RWPE2 (cell line): ENCODE measurements at regions not wholly inside any gene's neighbourhood (a gene's known extent, or its start where the extent isn't known, plus 50 kb on each side); places are given as distances from the start of the nearest gene placed in this dataset.
A peak's percentile ranks its signal among the peaks of the same experiment; 100 is the strongest.
"Not testable (repeated sequence)": the region's sequence is repeated elsewhere in the genome, so short reads cannot be mapped to it uniquely, and the experiment has no call there.

ENCODE experiments used
- ATAC-seq: fragments of 200-7000 bp; cut with Tn5 transposase; 3 replicates; pipeline ENCODE4 v1.9.1; 2021; ENCODE audit warnings: low read depth
- DNase-seq: peaks from one replicate; pipeline ENCODE4 v3.0.0-alpha.2; 2020; ENCODE audit warnings: low spot score
- H3K27ac ChIP-seq: fragments of 450-650 bp; 2 replicates; pipeline ENCODE4 v1.5.1; 2017; ENCODE audit warnings: mild to moderate bottlenecking; ENCODE audit not compliant: poor library complexity, severe bottlenecking
- H3K27me3 ChIP-seq: fragments of 250-450 bp; sonication (Bioruptor Pico); 2 replicates; pipeline ENCODE4 v1.5.1; 2021; ENCODE audit warnings: mild to moderate bottlenecking, moderate library complexity; ENCODE audit not compliant: insufficient read depth, poor library complexity, severe bottlenecking
- H3K36me3 ChIP-seq: fragments of 250-450 bp; sonication (Bioruptor Pico); 2 replicates; pipeline ENCODE4 v1.5.1; 2020; ENCODE audit warnings: low read depth, mild to moderate bottlenecking, moderate library complexity
- H3K4me1 ChIP-seq: fragments of 250-450 bp; sonication (Bioruptor Pico); 2 replicates; pipeline ENCODE4 v1.5.1; 2021; ENCODE audit warnings: mild to moderate bottlenecking, moderate library complexity; ENCODE audit not compliant: insufficient read depth, poor library complexity, severe bottlenecking
- H3K4me3 ChIP-seq: fragments of 250-450 bp; sonication (Bioruptor Pico); 2 replicates; pipeline ENCODE4 v1.5.1; 2021; ENCODE audit warnings: mild to moderate bottlenecking, moderate library complexity; ENCODE audit not compliant: severe bottlenecking
- H3K9me3 ChIP-seq: fragments of 250-450 bp; sonication (Bioruptor Pico); 2 replicates; pipeline ENCODE4 v1.5.1; 2021; ENCODE audit warnings: mild to moderate bottlenecking, moderate library complexity; ENCODE audit not compliant: severe bottlenecking
- TF ChIP-seq, protein P1 (sequence below): fragments of 450-650 bp; IDR thresholded peaks from one replicate; pipeline ENCODE4 v1.5.1; 2017; ENCODE audit warnings: mild to moderate bottlenecking, moderate library complexity; ENCODE audit not compliant: poor library complexity, severe bottlenecking

DNA sequence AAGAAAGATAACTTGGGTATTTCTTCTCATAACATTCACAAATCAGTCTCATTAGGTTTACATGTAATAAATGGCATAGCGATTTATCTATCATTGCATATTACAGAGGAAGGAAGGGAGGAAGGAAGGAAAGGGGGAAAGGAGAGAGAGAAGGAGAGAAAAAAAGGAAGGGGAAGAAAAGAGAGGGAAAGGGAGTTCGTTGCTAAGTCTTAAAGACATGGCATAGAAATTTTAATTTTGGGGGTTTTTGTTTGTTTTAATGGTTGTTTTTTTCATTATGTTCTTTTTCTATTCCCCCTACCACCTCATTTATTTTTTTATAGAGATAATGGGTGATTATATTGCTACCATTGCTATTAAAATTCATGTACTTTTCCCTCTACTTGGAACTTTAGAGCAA, 604.3 kb downstream of the IPMK start:
- Histone ChIP-seq H3K9me3 (no peaks in the 10 kb centered on the region), H3K4me3 (no peak overlapping the region), H3K27ac (no peak overlapping the region), H3K36me3 (no peaks in the 10 kb centered on the region), H3K4me1 (no peaks in the 10 kb centered on the region), H3K27me3 (no peaks in the 10 kb centered on the region)
- TF ChIP-seq, protein P1, sequence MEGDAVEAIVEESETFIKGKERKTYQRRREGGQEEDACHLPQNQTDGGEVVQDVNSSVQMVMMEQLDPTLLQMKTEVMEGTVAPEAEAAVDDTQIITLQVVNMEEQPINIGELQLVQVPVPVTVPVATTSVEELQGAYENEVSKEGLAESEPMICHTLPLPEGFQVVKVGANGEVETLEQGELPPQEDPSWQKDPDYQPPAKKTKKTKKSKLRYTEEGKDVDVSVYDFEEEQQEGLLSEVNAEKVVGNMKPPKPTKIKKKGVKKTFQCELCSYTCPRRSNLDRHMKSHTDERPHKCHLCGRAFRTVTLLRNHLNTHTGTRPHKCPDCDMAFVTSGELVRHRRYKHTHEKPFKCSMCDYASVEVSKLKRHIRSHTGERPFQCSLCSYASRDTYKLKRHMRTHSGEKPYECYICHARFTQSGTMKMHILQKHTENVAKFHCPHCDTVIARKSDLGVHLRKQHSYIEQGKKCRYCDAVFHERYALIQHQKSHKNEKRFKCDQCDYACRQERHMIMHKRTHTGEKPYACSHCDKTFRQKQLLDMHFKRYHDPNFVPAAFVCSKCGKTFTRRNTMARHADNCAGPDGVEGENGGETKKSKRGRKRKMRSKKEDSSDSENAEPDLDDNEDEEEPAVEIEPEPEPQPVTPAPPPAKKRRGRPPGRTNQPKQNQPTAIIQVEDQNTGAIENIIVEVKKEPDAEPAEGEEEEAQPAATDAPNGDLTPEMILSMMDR = no peak
- ATAC-seq (no peak), DNase-seq (no peak)

DNA sequence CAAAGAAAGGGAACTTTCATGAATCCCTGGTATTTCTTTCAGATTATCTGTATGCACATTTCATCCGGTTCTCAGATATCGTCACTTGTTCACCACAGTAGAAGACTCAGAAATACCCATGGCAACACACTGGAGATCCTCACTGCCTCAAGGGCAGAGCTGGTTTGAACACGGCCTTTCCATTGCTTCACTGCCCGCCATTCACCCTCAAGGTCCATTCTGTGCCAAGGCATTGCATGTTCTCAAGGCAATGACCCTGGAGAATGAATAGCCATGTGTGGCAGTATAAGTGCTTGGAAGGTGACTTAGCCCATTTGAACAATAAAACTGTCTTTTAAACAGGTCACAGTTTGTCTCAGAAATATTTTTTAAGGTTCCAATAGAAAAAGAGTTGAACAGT, 606.5 kb downstream of the IPMK start:
- Histone ChIP-seq H3K36me3 (no peaks in the 10 kb centered on the region), H3K4me3 (no peak overlapping the region), H3K9me3 (no peaks in the 10 kb centered on the region), H3K4me1 (no peaks in the 10 kb centered on the region), H3K27me3 (no peaks in the 10 kb centered on the region), H3K27ac (no peak overlapping the region)
- no peak for DNase-seq
- no peak for ATAC-seq
- TF ChIP-seq, protein P1 = no peak

DNA sequence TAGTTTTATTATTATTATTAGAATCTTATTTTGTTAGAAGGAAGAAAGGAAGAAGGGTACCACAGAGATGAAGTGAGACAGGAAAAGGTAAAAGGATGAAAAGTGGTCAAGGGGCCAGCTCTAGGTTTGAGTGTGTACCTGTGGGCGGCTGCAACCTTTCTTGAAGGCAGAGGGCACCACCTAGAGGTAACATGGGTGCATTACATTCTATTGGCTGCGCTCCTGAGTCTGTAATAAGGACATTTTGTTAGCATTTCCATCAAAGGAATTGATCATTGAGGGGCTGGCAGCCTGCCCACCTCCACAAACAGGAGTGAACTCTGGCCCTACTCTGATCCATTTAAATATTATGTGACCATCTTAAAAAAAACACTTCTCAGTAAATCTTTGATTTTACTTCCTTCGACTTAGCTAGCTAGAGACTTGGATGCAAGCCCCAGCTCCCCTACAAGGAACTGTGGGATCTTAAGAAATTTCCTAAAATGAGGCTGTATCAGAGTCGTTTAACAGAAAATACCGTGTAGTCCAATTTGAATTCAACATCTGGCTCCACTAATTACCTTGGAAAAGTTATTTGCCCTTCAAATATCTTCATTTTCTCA, 610.4 kb downstream of the IPMK start:
- H3K27ac ChIP-seq = no peak overlapping the region
- TF ChIP-seq, protein P1 = peak; percentile 91
- no peak overlapping the region for H3K4me3 ChIP-seq
- DNase-seq (peak; percentile 25), ATAC-seq (peak; percentile 76; the same call in 2 of the 3 replicates)
- H3K4me1 ChIP-seq = no peaks in the 10 kb centered on the region
- no peaks in the 10 kb centered on the region for H3K9me3 ChIP-seq
- H3K36me3 ChIP-seq = no peaks in the 10 kb centered on the region
- H3K27me3 ChIP-seq = no peaks in the 10 kb centered on the region

DNA sequence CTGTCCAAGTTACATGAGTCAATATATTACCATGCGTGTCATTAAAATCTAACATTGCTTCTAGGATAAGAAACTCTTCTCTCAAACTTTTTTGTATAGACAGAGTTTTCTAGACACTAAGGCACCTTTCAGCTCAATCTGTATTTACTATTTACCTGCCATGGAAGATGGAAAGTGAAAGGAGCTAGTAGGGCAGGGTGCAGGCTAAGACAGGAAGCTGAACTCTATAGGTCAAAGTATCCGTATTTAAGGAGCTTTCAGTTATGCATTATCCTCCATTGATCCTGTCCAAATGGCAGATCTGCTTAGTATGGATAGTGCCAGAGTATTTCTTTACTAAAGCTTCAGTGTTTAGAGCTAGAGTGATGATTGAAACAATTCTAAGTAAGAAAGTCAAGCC, 612.8 kb downstream of the IPMK start:
- Histone ChIP-seq H3K27me3 (no peaks in the 10 kb centered on the region), H3K36me3 (no peaks in the 10 kb centered on the region), H3K27ac (no peak overlapping the region), H3K4me1 (no peaks in the 10 kb centered on the region), H3K9me3 (no peaks in the 10 kb centered on the region), H3K4me3 (no peak overlapping the region)
- no peak for DNase-seq
- TF ChIP-seq, protein P1 = no peak
- ATAC-seq = no peak

DNA sequence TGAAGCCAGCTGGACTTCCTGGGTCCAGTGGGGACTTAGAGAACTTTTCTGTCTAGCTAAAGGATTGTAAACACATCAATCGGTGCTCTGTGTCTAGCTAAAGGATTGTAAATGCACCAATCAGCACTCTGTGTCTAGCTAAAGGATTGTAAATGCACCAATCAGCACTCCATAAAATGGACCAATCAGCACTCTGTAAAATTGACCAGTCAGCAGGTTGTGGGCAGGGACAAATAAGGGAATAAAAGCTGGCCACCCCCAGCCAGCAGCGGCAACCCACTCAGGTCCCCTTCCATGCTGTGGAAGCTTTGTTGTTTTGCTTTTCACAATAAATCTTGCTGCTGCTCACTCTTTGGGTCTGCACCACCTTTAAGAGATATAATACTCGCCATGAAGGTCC, 622.6 kb downstream of the IPMK start:
- H3K9me3 ChIP-seq, H3K27ac ChIP-seq, H3K4me1 ChIP-seq, H3K27me3 ChIP-seq, H3K36me3 ChIP-seq, ATAC-seq, DNase-seq, H3K4me3 ChIP-seq: not testable (repeated sequence)
